ENCODE measurements at regions not wholly inside any gene's neighbourhood (a gene's known extent, or its start where the extent isn't known, plus 50 kb on each side); places are given as distances from the start of the nearest gene placed in this dataset.
"Not testable (repeated sequence)": the region's sequence is repeated elsewhere in the genome, so short reads cannot be mapped to it uniquely, and the experiment has no call there.

DNA sequence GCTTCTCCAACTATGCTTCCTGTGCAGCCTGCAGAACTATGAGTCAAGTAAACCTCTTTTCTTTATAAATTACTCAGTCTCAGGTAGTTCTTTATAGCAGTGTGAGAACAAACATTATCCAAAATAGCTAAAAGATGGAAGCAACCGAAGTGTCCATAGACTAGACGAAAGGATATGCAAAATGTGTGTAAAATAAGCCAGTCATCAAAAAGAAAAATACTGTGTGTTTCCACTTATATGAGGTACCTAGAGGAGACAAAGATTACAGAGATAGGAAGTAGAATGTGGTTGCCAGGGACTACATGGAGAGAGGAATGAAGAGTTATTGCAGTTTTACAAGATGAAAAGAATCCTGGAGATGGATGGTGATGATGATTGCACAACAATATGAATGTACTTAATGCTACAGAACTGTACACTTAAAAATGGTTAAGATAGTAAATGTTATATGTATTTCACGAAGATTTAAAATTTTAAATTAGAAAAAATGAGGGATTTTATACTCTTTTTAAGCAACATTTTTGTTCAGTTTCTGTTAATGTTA lies 99.3 kb upstream of the FN1 start:
- H3K9ac ChIP-seq (ENCODE audit: insufficient read length): no peak overlapping the region

DNA sequence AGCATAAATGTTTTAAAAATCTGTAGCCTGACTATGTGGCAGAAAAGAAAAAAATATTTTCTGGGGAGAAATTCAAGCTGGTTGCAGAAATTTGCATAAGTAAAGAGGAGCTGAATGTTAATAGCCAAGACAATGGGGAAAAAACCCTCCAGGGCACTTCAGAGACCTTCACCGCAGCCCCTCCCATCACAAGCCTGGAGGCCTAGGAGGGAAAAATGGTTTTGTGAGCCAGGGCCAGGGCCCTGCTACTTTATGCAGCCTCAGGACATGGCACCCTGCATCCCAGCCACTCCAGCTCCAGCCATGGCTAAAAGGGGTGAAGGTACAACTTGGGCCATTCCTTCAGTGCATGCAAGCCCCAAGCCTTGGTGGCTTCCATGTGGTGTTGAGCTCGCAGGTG lies 97.8 kb upstream of the FN1 start:
- not testable (repeated sequence) for DNase-seq (ENCODE audit: low read depth, low spot score); H3K4me3 ChIP-seq; H3K9me3 ChIP-seq (ENCODE audit: low read depth, low read length); H3K36me3 ChIP-seq (ENCODE audit: insufficient read depth, low read length); H3K9ac ChIP-seq (ENCODE audit: insufficient read length); H3K27ac ChIP-seq

More for the DNA sequence above, 99.3 kb upstream of the FN1 start:
- peak; percentile 90 for DNase-seq (ENCODE audit: low read depth, low spot score)
- Histone ChIP-seq H3K9me3 (ENCODE audit: low read depth, low read length) (peaks cover 2% of the 10 kb centered on the region; the same call in 1 of the 2 replicates), H3K36me3 (ENCODE audit: insufficient read depth, low read length) (peaks cover 2% of the 10 kb centered on the region; the same call in 1 of the 2 replicates), H3K27ac (peak overlapping the region; percentile 98), H3K4me3 (peak overlapping the region; percentile 29; the same call in 1 of the 2 replicates)
- TF ChIP-seq POLR2AphosphoS5 (IDR thresholded peaks at IDR 0.05; ENCODE audit: borderline replicate concordance, low read depth, low read length) (peak; percentile 28; the same call in 1 of the 2 replicates), FOXP2 (optimal IDR thresholded peaks at IDR 0.05; ENCODE audit: control extremely low read depth, extremely low read length, insufficient read depth) (no peak), EZH2 (IDR thresholded peaks at IDR 0.05) (no peak)

DNA sequence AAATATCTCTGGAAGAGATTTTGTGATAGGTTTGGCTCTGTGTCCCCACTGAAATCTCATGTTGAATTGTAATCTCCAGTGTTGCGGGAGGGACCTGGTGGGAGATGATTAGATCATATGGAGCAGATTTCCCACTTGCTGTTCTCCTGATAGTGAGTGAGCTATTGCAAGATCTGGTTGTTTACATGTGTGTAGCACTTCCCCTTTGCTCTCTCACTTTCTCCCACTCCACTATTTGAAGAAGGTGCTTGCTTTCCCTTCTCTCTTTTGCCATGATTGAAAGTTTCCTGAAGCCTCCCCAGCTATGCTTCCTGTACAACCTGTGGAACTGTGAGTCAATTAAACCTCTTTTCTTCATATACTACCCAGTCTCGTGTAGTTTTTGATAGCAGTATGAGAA lies 97.0 kb upstream of the FN1 start:
- H3K9ac ChIP-seq (ENCODE audit: insufficient read length): no peak overlapping the region
- H3K27ac ChIP-seq: no peak overlapping the region
- TF ChIP-seq POLR2AphosphoS5 (IDR thresholded peaks at IDR 0.05; ENCODE audit: borderline replicate concordance, low read depth, low read length): no peak
- TF ChIP-seq FOXP2 (optimal IDR thresholded peaks at IDR 0.05; ENCODE audit: control extremely low read depth, extremely low read length, insufficient read depth): no peak
- TF ChIP-seq EZH2 (IDR thresholded peaks at IDR 0.05): no peak
- no peaks in the 10 kb centered on the region for H3K36me3 ChIP-seq (ENCODE audit: insufficient read depth, low read length)
- H3K4me3 ChIP-seq: no peak overlapping the region
- DNase-seq (ENCODE audit: low read depth, low spot score): no peak
- H3K9me3 ChIP-seq (ENCODE audit: low read depth, low read length): no peaks in the 10 kb centered on the region

DNA sequence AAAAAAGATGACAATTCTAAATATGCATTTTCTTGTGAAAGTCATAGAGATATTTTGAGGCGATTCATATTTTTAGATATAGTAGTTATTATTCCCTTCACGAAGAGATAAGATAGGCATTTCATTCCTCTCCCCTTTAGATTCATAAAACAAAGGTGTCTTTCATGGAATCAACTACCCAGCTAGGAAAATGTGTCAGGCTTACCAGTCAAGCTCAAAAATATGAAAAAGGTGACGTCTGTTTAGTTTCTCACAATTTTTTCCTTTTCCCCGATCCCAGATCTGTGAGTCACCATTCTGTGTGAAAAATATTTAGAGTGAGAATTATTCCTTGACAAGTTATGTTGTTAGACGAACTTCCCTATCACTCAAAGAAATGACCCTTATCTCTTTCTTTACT lies 95.4 kb upstream of the FN1 start:
- H3K36me3 ChIP-seq (ENCODE audit: insufficient read depth, low read length): no peaks in the 10 kb centered on the region
- TF ChIP-seq EZH2 (IDR thresholded peaks at IDR 0.05): no peak
- TF ChIP-seq FOXP2 (optimal IDR thresholded peaks at IDR 0.05; ENCODE audit: control extremely low read depth, extremely low read length, insufficient read depth): no peak
- TF ChIP-seq POLR2AphosphoS5 (IDR thresholded peaks at IDR 0.05; ENCODE audit: borderline replicate concordance, low read depth, low read length): no peak
- no peak for DNase-seq (ENCODE audit: low read depth, low spot score)
- H3K9ac ChIP-seq (ENCODE audit: insufficient read length): no peak overlapping the region
- no peak overlapping the region for H3K4me3 ChIP-seq
- no peak overlapping the region for H3K27ac ChIP-seq
- no peaks in the 10 kb centered on the region for H3K9me3 ChIP-seq (ENCODE audit: low read depth, low read length)

DNA sequence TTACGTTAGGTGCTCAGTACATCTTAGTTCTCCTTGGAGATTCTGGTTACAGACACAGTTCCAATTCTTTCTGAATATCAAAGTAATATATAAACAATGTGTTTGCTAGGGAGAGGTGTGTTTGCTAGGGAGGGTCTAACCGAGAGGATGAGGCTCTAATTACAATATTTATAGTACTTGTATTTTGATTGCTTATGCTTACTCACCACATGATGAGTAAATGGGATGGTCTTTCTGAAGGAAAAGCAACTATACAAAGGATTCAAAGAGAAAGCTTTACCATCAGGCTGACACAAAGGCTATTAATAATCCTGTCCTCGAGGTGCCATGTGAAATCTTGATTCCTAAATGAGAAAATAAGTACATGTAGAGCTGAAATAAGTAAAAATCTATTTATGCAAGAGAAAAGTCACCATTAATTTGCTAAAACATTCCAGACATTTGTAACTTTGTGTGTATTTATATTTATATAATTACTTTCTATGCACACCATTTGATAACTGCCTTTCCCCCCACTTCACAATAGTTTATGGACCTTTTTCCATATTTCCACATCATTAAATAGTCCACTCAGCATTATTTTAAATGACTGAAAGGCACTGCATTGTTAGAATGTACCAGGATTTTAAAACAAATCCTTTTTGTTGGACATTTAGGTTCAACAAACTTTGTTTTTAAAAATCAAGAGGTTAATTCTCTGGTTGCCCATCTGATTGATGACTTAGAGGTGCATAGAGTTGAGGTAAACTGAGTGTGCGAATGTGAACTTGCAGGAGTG lies 94.5 kb upstream of the FN1 start:
- Histone ChIP-seq H3K27ac (no peak overlapping the region), H3K4me3 (no peak overlapping the region), H3K36me3 (ENCODE audit: insufficient read depth, low read length) (no peaks in the 10 kb centered on the region), H3K9ac (ENCODE audit: insufficient read length) (no peak overlapping the region), H3K9me3 (ENCODE audit: low read depth, low read length) (no peaks in the 10 kb centered on the region)
- no peak for DNase-seq (ENCODE audit: low read depth, low spot score)
- no peak for TF ChIP-seq FOXP2 (optimal IDR thresholded peaks at IDR 0.05; ENCODE audit: control extremely low read depth, extremely low read length, insufficient read depth)
- no peak for TF ChIP-seq POLR2AphosphoS5 (IDR thresholded peaks at IDR 0.05; ENCODE audit: borderline replicate concordance, low read depth, low read length)
- TF ChIP-seq EZH2 (IDR thresholded peaks at IDR 0.05): no peak

DNA sequence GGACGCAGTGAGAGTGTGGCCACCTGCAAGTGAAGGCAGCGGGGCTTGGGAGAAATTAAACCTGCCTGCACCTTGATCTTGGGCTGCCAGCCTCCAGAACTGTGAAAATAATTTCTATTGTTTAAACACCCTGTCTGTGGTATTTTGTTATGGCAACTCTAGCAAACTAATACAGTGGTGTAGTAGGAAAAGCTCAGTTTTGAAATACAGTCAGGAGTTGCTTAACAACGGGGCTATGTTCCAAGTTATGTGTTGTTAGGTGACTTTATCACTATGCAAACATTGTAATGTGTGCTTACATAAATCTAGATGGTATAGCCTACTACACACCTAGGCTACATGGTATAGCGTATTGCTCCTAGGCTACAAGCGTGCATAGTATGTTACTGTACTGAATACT lies 93.4 kb upstream of the FN1 start:
- no peak for DNase-seq (ENCODE audit: low read depth, low spot score)
- Histone ChIP-seq H3K9me3 (ENCODE audit: low read depth, low read length) (no peaks in the 10 kb centered on the region), H3K9ac (ENCODE audit: insufficient read length) (no peak overlapping the region), H3K27ac (no peak overlapping the region), H3K4me3 (no peak overlapping the region), H3K36me3 (ENCODE audit: insufficient read depth, low read length) (no peaks in the 10 kb centered on the region)
- TF ChIP-seq FOXP2 (optimal IDR thresholded peaks at IDR 0.05; ENCODE audit: control extremely low read depth, extremely low read length, insufficient read depth) (no peak), EZH2 (IDR thresholded peaks at IDR 0.05) (no peak), POLR2AphosphoS5 (IDR thresholded peaks at IDR 0.05; ENCODE audit: borderline replicate concordance, low read depth, low read length) (no peak)

DNA sequence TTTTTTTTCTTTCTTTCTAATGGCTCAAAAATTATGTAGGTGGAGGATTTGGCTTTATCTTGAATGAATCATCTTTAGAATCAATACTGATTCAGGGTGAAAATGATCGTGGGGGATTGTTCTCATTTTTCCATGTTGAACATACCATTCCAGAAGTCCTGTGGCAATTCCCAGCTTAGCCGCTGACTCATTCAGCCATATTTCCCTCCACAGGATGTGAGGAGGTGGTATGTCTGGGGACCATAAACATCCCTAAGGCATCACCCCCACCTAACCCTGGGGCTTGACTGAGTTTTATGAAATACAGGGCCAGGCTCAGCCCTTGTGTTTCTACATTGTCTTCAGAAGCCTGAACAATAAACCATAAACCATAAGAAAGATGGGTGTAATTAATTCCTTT lies 92.7 kb upstream of the FN1 start:
- no peak overlapping the region for H3K27ac ChIP-seq
- no peaks in the 10 kb centered on the region for H3K9me3 ChIP-seq (ENCODE audit: low read depth, low read length)
- TF ChIP-seq POLR2AphosphoS5 (IDR thresholded peaks at IDR 0.05; ENCODE audit: borderline replicate concordance, low read depth, low read length) (no peak), FOXP2 (optimal IDR thresholded peaks at IDR 0.05; ENCODE audit: control extremely low read depth, extremely low read length, insufficient read depth) (no peak), EZH2 (IDR thresholded peaks at IDR 0.05) (no peak)
- no peak for DNase-seq (ENCODE audit: low read depth, low spot score)
- H3K4me3 ChIP-seq: no peak overlapping the region
- H3K36me3 ChIP-seq (ENCODE audit: insufficient read depth, low read length): no peaks in the 10 kb centered on the region
- no peak overlapping the region for H3K9ac ChIP-seq (ENCODE audit: insufficient read length)

DNA sequence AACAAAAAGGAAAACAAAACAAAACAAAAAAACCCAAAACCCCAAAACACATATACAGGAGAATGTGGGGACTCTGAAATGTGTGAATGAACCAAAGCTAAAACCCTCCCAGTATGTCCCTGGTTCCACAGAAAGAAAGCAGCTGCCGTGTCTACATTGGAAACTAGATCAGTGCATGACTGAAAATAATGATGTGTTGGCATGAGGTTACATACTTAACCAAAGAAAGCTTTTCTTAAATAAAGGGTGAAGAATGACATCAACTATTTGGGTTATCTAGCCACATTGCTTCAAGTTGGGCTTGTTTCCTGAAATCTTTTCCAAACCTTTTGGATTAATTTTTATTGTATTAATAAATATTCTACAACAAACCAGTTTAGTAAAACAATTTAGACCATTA lies 91.9 kb upstream of the FN1 start:
- no peaks in the 10 kb centered on the region for H3K36me3 ChIP-seq (ENCODE audit: insufficient read depth, low read length)
- TF ChIP-seq EZH2 (IDR thresholded peaks at IDR 0.05) (no peak), FOXP2 (optimal IDR thresholded peaks at IDR 0.05; ENCODE audit: control extremely low read depth, extremely low read length, insufficient read depth) (no peak), POLR2AphosphoS5 (IDR thresholded peaks at IDR 0.05; ENCODE audit: borderline replicate concordance, low read depth, low read length) (no peak)
- no peak overlapping the region for H3K27ac ChIP-seq
- no peak for DNase-seq (ENCODE audit: low read depth, low spot score)
- no peak overlapping the region for H3K4me3 ChIP-seq
- no peak overlapping the region for H3K9ac ChIP-seq (ENCODE audit: insufficient read length)
- H3K9me3 ChIP-seq (ENCODE audit: low read depth, low read length): no peaks in the 10 kb centered on the region

DNA sequence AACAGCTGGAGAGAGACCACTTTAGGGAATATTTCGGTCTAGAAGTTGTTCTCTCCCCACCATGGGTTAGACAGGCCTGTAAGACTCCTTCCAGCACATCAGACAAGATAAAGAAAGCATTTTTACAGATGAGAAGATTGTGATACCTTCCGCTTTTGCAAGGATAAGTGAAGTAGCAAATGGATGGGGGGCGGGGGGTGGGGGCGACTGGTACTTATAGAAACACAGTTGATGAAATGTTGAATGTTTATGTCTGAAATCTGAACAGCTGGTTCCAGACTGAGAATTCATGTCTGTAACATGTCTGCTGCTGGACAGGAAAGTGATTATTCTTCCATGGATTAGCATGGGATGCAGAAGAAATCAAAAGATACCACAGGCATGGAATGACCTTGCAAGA lies 90.5 kb upstream of the FN1 start:
- no peak for DNase-seq (ENCODE audit: low read depth, low spot score)
- H3K36me3 ChIP-seq (ENCODE audit: insufficient read depth, low read length): no peaks in the 10 kb centered on the region
- H3K27ac ChIP-seq: no peak overlapping the region
- H3K9ac ChIP-seq (ENCODE audit: insufficient read length): no peak overlapping the region
- no peaks in the 10 kb centered on the region for H3K9me3 ChIP-seq (ENCODE audit: low read depth, low read length)
- no peak overlapping the region for H3K4me3 ChIP-seq
- TF ChIP-seq FOXP2 (optimal IDR thresholded peaks at IDR 0.05; ENCODE audit: control extremely low read depth, extremely low read length, insufficient read depth): no peak
- TF ChIP-seq EZH2 (IDR thresholded peaks at IDR 0.05): no peak
- TF ChIP-seq POLR2AphosphoS5 (IDR thresholded peaks at IDR 0.05; ENCODE audit: borderline replicate concordance, low read depth, low read length): no peak
